PC-3 (cell line): ENCODE measurements at regions not wholly inside any gene's neighbourhood (a gene's known extent, or its start where the extent isn't known, plus 50 kb on each side); places are given as distances from the start of the nearest gene placed in this dataset.

Source experiments
- ATAC-seq: fragments of 200-7000 bp; cut with Tn5 transposase; 2 replicates; pipeline ENCODE4 v1.9.1; 2020; ENCODE audit warnings: mild to moderate bottlenecking, moderate library complexity
- BruUV-seq: library from RNA; stranded (reverse); fragments of 400-500 nt; replicated peaks from 2 replicates; lab custom pipeline; 2021; lab: Mats Ljungman, UMichigan
- CTCF ChIA-PET: fragments of 300-600 bp; sonication (Branson Sonifier 250); formaldehyde crosslinking; loops from one replicate; lab custom pipeline; 2022; ENCODE audit warnings: antibody characterized with exemption; lab: Charles Lee
- POLR2A ChIA-PET: fragments of 300-600 bp; sonication (Branson Sonifier 250); formaldehyde crosslinking; loops from one replicate; lab custom pipeline; 2022; ENCODE audit warnings: antibody characterized with exemption; ENCODE audit not compliant: unreplicated experiment; lab: Charles Lee
- DNase-seq: peaks from one replicate; pipeline ENCODE4 v3.0.0-alpha.2; 2015
- H2AFZ ChIP-seq: fragments of 300-600 bp; sonication (generic); 2 replicates; pipeline ENCODE4 v1.6.0; 2016; ENCODE audit warnings: antibody characterized with exemption, low read length
- H3F3A ChIP-seq: fragments of 300-600 bp; sonication (generic); one replicate; pipeline ENCODE4 v1.6.0; 2017; ENCODE audit warnings: antibody characterized with exemption, low read length, control low read depth, mild to moderate bottlenecking; ENCODE audit not compliant: unreplicated experiment
- H3K27ac ChIP-seq: fragments of 300-600 bp; sonication (generic); 2 replicates; pipeline ENCODE4 v1.5.1; 2016; ENCODE audit warnings: mild to moderate bottlenecking, low read length
- H3K27me3 ChIP-seq: fragments of 300-600 bp; sonication (generic); 2 replicates; pipeline ENCODE4 v1.6.1; 2016; ENCODE audit warnings: low read length, mixed read lengths
- H3K36me3 ChIP-seq: fragments of 300-600 bp; sonication (generic); 2 replicates; pipeline ENCODE4 v1.6.1; 2016; ENCODE audit warnings: low read depth, mixed run types, low read length, mixed read lengths
- H3K4me1 ChIP-seq: fragments of 300-600 bp; sonication (generic); 2 replicates; pipeline ENCODE4 v1.5.1; 2016; ENCODE audit warnings: low read length; ENCODE audit not compliant: insufficient read depth
- H3K4me2 ChIP-seq: fragments of 300-600 bp; sonication (generic); 2 replicates; pipeline ENCODE4 v1.6.0; 2016; ENCODE audit warnings: low read length
- H3K4me3 ChIP-seq: fragments of 300-600 bp; sonication (generic); 2 replicates; pipeline ENCODE4 v1.5.1; 2016; ENCODE audit warnings: mild to moderate bottlenecking, low read length, mixed read lengths
- H3K79me2 ChIP-seq: fragments of 300-600 bp; sonication (generic); 2 replicates; pipeline ENCODE4 v1.6.1; 2017; ENCODE audit warnings: low read length, mixed read lengths
- H3K9ac ChIP-seq: fragments of 300-600 bp; sonication (generic); 2 replicates; pipeline ENCODE4 v1.6.0; 2016; ENCODE audit warnings: mild to moderate bottlenecking, low read length
- H3K9me2 ChIP-seq: fragments of 300-600 bp; sonication (generic); replicated peaks from 2 replicates; pipeline ENCODE4 v1.6.1; 2016; ENCODE audit warnings: mixed run types, low read length, mixed read lengths
- H3K9me3 ChIP-seq: fragments of 300-600 bp; sonication (generic); 2 replicates; pipeline ENCODE4 v1.6.1; 2016; ENCODE audit warnings: low read length, mixed read lengths
- H4K20me1 ChIP-seq: fragments of 300-600 bp; sonication (generic); 2 replicates; pipeline ENCODE4 v1.6.1; 2016; ENCODE audit warnings: low read length, mixed read lengths
- EZH2 ChIP-seq: fragments of 300-600 bp; sonication (generic); IDR thresholded peaks from one replicate; pipeline ENCODE4 v1.6.1; 2017; ENCODE audit warnings: antibody characterized with exemption, mild to moderate bottlenecking, low read length; ENCODE audit not compliant: unreplicated experiment
- EZH2phosphoT487 ChIP-seq: fragments of 300-600 bp; sonication (generic); IDR thresholded peaks from 2 replicates; pipeline ENCODE4 v1.6.1; 2018; ENCODE audit warnings: mild to moderate bottlenecking, antibody characterized with exemption, low read length, borderline replicate concordance
- intact Hi-C: fragments of 100-400 bp; cut with micrococcal nuclease; formaldehyde crosslinking; loops from 2 replicates; pipeline ENCODE4 v1.9.0; 2023
- TF ChIP-seq, protein P1 (sequence below): fragments of 300-600 bp; sonication (generic); conservative IDR thresholded peaks from 2 replicates; pipeline ENCODE4 v1.5.1; 2017; ENCODE audit warnings: antibody characterized with exemption, low read depth, mild to moderate bottlenecking, low read length

DNA sequence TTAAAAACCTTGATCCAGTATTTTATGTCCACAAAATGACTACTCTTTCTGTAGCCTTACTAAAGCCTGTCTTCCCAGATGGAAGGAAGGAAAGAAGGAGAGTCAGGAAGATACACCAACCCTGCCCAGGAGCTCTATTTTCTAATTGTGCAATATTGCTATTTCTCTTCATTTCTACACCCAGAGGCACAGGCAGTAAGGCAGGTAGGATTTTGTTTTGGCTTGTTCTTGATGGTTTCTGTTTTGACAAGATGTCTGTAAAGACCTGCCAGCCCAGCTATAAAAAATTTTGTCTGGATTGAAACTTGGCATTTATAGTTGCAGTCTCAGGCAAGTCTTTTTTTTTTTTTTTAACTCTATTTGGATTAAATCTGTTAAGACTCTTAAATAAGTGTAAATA lies 587.5 kb upstream of the ARID1B start:
- no peak for TF ChIP-seq EZH2phosphoT487
- TF ChIP-seq, protein P1, sequence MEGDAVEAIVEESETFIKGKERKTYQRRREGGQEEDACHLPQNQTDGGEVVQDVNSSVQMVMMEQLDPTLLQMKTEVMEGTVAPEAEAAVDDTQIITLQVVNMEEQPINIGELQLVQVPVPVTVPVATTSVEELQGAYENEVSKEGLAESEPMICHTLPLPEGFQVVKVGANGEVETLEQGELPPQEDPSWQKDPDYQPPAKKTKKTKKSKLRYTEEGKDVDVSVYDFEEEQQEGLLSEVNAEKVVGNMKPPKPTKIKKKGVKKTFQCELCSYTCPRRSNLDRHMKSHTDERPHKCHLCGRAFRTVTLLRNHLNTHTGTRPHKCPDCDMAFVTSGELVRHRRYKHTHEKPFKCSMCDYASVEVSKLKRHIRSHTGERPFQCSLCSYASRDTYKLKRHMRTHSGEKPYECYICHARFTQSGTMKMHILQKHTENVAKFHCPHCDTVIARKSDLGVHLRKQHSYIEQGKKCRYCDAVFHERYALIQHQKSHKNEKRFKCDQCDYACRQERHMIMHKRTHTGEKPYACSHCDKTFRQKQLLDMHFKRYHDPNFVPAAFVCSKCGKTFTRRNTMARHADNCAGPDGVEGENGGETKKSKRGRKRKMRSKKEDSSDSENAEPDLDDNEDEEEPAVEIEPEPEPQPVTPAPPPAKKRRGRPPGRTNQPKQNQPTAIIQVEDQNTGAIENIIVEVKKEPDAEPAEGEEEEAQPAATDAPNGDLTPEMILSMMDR = no peak
- no peak for TF ChIP-seq EZH2
- H3F3A ChIP-seq = no peaks in the 10 kb centered on the region
- ATAC-seq = no peak
- H3K36me3 ChIP-seq = no peaks in the 10 kb centered on the region
- H3K9me3 ChIP-seq = no peaks in the 10 kb centered on the region
- intact Hi-C loops = no loop called here
- H3K27me3 ChIP-seq = no peaks in the 10 kb centered on the region
- BruUV-seq = no TSS peak
- POLR2A ChIA-PET = no interaction called here
- no peaks in the 10 kb centered on the region for H3K9me2 ChIP-seq
- no peaks in the 10 kb centered on the region for H4K20me1 ChIP-seq
- no peak overlapping the region for H3K4me3 ChIP-seq
- CTCF ChIA-PET = no interaction called here
- H3K27ac ChIP-seq = no peak overlapping the region
- no peak overlapping the region for H3K4me2 ChIP-seq
- H3K4me1 ChIP-seq = no peaks in the 10 kb centered on the region
- H3K9ac ChIP-seq = no peak overlapping the region
- H3K79me2 ChIP-seq = no peaks in the 10 kb centered on the region
- DNase-seq = no peak
- no peak overlapping the region for H2AFZ ChIP-seq

DNA sequence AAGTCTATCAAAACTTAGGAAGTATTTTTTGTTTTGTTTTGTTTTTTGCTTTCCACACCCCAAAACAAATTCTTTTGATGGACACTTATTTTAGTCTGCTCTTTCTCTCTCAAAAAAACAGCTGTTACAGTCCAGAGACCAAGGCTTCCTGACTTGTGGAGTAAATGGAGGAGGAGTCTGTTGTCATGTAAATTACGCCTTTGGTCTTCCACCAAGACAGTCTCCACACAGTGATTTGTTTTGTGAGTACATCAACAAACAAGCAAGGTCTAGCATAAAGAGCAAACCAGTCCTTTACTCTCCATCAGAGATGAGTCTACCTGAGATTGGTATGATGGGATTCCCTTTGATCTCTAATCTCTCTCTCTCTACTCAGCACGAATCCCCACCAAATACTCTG lies 588.0 kb upstream of the ARID1B start:
- Histone ChIP-seq H2AFZ (no peak overlapping the region), H4K20me1 (no peaks in the 10 kb centered on the region), H3K9me2 (no peaks in the 10 kb centered on the region), H3K4me2 (no peak overlapping the region), H3K36me3 (no peaks in the 10 kb centered on the region), H3F3A (no peaks in the 10 kb centered on the region), H3K79me2 (no peaks in the 10 kb centered on the region), H3K27ac (no peak overlapping the region), H3K27me3 (no peaks in the 10 kb centered on the region), H3K9ac (no peak overlapping the region), H3K4me1 (no peaks in the 10 kb centered on the region), H3K4me3 (no peak overlapping the region), H3K9me3 (no peaks in the 10 kb centered on the region)
- intact Hi-C loops = no loop called here
- DNase-seq (no peak), ATAC-seq (no peak)
- POLR2A ChIA-PET = no interaction called here
- no peak for TF ChIP-seq EZH2
- TF ChIP-seq, protein P1 = no peak
- no peak for TF ChIP-seq EZH2phosphoT487
- CTCF ChIA-PET = no interaction called here
- BruUV-seq = no TSS peak

DNA sequence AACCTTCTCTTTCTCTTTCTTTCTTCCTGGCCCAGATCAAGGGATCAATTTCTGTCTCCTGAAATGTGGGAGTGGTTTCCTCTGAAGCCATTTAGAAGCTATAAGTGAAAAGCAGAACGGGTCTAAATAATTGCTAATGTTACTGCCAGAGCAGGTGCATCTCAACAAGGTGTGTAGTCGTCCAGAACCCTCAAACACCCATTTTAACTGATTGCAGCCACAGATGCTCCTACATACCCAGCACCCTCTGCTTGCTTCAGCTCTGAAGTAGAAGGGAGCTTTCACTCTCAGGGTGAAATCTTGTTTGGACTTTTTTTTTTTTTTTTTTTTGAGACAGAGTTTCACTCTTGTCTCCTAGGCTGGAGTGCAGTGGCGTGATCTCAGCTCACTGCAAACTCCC lies 592.1 kb upstream of the ARID1B start:
- no peak overlapping the region for H3K9ac ChIP-seq

More for the DNA sequence above, 592.1 kb upstream of the ARID1B start:
- Histone ChIP-seq H2AFZ (no peak overlapping the region), H3K9me2 (no peaks in the 10 kb centered on the region), H3K4me3 (no peak overlapping the region), H3K9me3 (no peaks in the 10 kb centered on the region), H3K36me3 (no peaks in the 10 kb centered on the region), H3K27ac (no peak overlapping the region), H4K20me1 (no peaks in the 10 kb centered on the region), H3F3A (no peaks in the 10 kb centered on the region), H3K4me1 (no peaks in the 10 kb centered on the region), H3K4me2 (no peak overlapping the region), H3K27me3 (no peaks in the 10 kb centered on the region), H3K79me2 (no peaks in the 10 kb centered on the region)
- intact Hi-C loops = no loop called here
- CTCF ChIA-PET = no interaction called here
- DNase-seq (no peak), ATAC-seq (no peak)
- POLR2A ChIA-PET = no interaction called here
- no TSS peak for BruUV-seq
- TF ChIP-seq EZH2phosphoT487 (no peak), EZH2 (no peak)
- TF ChIP-seq, protein P1 = no peak
